ENCODE measurements at regions not wholly inside any gene's neighbourhood (a gene's known extent, or its start where the extent isn't known, plus 50 kb on each side); places are given as distances from the start of the nearest gene placed in this dataset.

GRCh38 chr12:13503094-13503835 is 306.7 kb downstream of the EMP1 start:
- DNase-seq (ENCODE audit: low spot score): no peak

DNA sequence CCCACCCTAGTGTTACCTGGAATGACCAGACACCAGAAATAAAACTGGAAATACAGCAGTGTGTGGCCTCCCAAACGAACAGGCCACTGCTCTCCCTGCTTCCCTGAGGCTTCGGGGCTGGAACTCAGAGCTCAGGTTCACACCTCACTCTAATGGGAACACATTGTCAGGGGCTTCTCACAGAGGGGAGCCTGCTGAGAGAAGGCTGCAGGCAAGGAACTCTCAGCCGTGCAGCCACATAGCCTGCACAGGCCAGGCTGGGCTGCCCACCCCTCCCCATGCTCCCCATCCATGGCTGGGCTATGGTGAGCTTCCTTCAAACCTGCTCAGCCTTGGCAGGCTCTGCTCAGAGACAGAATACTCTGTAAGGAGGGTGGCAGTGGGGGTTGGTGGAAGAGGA is 302.5 kb downstream of the EMP1 start:
- DNase-seq (ENCODE audit: low spot score): no peak

DNA sequence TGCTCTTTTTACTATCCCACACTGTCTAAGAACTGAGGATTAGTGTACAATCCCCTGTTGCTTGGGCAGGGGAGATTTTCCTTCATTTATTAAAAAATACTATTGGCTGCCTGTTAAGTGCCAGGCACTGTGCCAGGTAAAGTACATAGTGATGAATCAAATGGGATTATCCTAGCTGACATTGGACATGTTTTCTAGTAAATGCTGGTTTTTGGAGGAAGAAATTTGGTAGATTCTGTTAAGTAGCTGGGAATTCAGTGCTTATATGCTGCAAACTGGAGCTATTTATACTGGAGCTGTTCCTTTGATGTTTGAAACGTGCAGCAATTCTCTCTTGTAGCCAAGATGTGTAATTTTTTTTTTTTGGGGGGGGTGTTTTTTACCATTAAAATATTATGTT is 299.6 kb downstream of the EMP1 start:
- DNase-seq (ENCODE audit: low spot score): no peak

- no peak for DNase-seq (ENCODE audit: low spot score)
Measured at GRCh38 chr12:13489246-13489645, 292.7 kb downstream of the EMP1 start.

DNA sequence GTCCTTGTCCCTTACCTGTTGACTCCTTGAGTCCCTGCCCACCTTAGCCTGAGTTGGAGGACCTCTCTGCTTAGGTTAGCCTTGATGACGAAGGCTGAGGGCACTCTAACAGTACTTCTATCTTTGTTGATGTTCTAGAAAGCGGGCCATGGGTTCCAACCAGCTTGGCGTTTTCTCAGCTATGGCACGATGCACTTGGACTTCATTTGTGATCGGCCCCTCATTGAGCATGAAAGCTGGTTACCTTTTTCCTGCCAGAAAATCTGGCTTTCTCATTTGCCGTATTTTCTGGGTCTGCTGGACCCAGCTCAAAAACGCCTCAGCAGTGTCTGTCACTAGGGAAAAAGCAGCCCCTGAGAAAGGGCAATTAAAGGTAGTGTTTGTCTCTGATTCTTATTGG is 290.8 kb downstream of the EMP1 start:
- DNase-seq (ENCODE audit: low spot score): no peak

- DNase-seq (ENCODE audit: low spot score): no peak
Measured at GRCh38 chr12:13486794-13487193, 290.3 kb downstream of the EMP1 start.

DNA sequence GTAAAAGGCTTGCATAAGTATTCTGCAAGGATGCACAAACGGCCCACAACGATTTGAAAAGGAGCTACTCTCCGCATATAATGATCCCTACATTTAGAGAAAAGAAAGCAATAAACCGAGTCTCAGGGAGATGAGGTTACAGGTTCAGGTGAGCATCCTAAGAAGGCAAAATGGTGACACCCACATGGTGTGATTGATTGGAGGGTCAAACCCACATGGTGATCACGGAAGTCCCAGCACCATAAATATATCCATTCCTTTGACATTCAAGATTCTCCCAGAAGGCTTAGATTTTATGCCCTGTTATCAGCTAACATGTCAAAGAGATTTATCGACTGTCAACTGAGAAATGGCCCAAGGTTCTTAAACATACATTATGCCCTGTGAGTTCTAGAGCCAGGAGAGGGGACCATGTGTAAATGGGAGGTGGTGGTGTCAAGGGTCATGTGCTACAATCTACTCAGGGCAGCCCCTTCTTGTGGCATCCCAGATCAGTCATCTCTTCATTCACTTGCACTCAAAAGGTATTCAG is 282.2 kb downstream of the EMP1 start:
- DNase-seq (ENCODE audit: low spot score): no peak

DNA sequence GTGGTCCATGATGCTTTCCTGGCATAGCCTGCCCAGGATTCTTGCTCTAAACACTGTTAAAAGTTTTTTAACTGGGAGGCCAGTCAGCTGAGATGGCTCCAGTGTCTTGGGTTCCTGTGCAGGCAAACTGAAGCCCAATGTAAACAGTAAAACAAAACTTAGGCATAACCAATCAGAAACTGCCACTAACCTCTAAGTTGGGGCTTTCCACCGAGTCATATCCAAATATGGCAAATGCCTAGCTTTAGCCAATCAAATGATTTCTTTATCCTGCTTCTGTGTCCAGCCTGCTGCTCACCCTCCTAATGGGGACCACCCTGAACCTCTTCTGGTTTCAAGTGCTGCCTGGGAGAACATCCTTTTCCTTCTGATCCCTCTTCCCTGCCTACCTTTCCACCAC is 277.9 kb downstream of the EMP1 start:
- no peak for DNase-seq (ENCODE audit: low spot score)

DNA sequence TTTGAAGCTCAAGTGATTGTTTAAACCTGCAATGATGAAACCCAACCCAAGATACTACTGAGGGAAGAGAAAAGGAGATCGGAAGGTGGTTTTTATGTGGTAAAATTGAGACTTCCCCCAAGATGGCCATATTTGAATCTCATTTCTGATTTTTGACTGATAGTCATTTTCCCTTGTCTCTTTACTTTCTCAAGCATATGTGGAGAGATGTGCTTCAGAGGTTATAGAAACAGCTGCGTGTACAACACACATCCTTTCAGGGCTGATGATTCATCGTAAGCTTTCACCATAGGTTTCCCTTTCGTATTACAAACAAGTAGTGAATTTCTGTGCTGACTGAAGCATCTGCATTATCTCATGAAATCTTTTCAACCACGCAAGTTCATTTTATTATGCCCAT is 276.2 kb downstream of the EMP1 start:
- DNase-seq (ENCODE audit: low spot score): no peak

DNA sequence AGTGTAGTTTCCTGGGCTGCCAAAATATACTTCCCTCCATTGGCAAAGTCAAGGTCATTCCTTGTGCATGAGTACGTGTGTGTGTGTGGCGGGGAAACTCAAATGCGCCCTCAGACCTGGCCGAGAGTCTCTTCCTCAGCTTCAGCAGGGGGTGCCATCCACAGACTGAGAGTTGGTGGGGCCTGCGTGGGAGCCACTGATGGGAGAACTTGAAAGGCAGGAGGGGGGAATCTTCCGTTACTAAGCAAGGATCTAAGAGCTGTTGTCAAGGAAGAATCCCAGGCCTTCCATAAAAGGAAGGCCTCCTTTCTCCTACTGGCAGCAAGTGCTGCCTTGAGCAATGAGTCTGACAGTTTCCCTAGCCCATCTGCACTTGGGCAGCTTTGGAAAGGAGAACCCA is 274.9 kb downstream of the EMP1 start:
- DNase-seq (ENCODE audit: low spot score): no peak

GRCh38 chr12:13465635-13466034 is 269.1 kb downstream of the EMP1 start:
- DNase-seq (ENCODE audit: low spot score): no peak

- DNase-seq (ENCODE audit: low spot score): no peak
Measured at GRCh38 chr12:13463189-13463588, 266.7 kb downstream of the EMP1 start.

GRCh38 chr12:13462450-13462849 is 265.9 kb downstream of the EMP1 start:
- DNase-seq (ENCODE audit: low spot score): no peak

- DNase-seq (ENCODE audit: low spot score): no peak
Measured at GRCh38 chr12:13455778-13456144, 259.2 kb downstream of the EMP1 start.

DNA sequence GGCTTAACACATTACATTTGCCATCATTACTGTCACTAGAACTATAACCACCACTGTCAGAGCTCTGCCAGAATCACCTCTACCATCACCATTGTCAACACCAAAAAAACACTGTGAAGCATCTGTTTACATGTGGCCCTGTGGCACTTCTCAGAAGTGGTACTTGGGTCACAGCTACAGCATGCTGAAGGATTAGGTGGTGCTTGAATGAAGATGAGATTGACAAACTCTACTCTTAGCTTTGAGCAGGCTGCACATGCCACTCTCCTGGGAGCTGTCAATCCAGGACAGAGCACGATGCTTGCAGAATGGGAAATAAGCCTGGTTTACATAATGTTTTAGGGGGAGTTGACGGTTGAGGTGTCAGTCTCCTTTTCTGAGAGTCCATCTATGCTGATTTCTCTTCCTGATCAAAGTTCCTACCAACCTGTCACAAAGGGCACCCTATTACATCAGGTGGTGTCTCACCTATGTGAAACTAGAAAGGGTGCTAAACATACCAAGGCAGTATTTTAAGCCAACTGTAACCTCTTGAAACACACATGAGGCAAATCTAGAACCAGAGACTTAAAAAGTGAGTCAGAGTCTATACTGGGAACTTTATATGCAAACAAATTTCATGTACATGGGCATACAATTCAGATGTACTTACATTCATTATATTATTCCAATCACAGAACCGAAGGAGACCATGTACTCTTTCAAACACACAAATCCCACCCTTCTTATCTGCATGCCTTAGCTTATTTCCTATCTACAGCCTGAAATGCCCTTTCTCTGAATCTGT is 258.7 kb downstream of the EMP1 start:
- DNase-seq (ENCODE audit: low spot score): no peak

DNA sequence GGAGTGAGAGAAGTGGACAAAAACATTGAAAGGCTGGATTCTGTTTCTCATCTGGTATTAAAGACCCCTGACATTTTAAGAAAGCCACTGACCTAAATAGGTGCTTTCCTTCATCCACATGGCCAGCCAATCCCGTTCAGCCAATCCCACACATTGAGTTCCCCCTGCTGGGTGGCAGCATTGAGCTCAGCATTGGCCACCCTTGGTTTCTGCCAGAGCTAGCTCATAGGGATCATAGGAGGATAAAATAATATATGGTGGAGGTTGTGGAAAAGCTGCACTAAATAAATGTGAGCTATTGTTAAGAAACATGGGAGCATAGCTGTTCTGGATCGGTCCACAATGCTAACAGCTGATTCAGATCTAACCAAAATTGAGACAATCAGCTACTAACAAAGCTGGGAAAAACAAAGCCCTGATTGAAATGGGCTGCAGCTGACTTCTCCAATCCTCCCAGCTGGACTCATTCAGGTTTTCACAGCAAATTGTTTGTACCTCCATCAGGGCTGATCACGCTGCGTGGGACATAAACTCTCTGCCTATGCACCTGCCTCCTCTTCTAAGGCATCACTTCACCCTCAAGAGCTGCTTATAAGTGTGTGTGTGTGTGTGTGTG is 256.5 kb downstream of the EMP1 start:
- no peak for DNase-seq (ENCODE audit: low spot score)

DNA sequence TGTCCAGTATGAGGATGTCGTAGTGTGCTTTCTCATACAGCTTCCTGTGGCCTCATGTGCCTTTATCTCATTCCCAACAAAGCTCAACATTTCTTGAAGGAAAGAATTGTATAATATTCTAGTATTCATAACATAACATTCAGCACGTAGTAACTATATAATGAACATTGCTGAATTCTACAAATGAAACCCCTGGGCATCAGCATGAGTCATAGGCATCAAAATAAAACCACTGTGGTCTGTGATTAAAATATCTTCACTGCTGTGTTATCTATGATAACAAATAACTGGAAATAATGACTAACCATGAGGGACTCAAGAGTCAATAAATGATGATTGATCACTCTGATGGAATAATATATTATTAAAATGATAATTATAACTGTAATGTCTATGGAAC is 255.2 kb downstream of the EMP1 start:
- DNase-seq (ENCODE audit: low spot score): no peak

DNA sequence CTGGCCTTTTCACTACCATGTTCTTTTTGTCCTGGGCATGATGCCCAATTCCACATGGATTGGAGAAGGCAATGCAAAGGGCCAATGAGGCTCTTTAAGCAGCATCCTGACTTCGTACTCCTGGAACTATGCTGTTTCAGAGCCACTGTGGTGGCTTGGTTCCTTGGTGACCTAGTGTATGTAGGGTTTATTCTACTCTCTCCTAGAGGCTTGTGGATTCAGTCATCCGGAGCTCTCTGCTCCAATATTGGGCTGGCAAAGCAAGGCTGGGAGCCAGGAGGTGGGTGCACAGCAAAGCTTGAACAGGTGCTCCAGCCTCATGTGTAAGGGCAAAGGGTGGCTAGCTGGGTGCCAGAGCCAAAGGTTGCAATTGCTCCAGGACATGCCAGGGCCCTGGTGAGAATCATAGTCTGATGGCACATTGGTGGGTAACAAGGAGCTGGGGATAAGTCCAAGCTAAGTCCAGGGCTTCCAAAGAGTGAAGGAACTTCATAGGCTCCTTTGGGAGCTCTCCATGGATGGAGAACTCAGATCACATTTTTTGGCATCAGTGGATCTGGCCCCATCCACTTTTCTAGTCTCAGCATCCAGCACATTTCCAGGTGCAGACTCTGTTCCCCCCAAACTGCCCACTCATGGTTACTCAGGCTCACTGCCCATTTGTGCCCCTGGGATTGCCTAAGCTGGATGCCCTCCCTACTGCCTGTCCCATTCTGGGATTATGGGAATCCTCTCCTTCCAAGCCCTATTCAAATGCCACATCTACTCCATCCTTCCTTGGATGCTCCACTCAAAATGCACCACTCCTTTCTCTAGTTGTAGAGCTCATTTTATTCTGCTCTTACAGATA is 253.9 kb downstream of the EMP1 start:
- DNase-seq (ENCODE audit: low spot score): no peak

GRCh38 chr12:13444076-13444475 is 247.6 kb downstream of the EMP1 start:
- DNase-seq (ENCODE audit: low spot score): no peak

DNA sequence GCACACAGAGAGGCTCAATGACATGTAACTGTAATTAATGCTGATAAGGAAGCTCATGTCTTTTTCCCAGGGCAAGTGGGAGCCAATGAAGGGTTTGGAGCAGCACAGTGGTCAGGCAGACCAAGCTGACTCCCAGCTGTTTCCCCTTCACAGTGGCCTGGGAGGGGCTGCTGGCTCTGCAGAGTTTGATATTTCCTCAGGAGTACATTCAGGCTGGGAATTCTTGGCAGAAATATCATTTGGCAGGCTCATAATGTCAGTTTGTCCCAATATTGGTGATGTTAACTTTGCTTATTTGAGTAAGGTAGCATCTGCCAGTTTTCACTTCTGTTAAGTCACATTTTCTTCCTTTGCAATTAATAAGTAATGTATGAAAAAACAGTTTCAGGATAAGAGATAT is 247.0 kb downstream of the EMP1 start:
- DNase-seq (ENCODE audit: low spot score): no peak

DNA sequence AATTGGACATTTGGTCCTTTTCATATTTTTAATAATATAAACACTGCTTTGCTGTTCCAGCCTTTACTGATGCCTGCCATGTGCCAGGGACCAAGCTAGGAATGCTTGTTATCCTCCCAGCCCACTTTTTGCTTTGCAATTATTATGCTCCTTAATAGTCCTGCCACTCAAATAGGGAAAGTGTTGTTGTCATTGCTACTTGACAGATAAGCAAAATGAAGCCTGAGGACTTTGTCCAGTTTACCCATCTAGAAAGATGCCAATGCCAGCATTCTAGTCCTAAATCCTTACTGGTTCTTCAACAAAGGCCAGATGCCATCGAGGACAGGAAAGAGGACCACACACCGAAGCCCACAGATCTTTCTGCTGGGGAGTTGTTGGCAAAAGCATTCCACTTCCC is 246.5 kb downstream of the EMP1 start:
- no peak for DNase-seq (ENCODE audit: low spot score)

DNA sequence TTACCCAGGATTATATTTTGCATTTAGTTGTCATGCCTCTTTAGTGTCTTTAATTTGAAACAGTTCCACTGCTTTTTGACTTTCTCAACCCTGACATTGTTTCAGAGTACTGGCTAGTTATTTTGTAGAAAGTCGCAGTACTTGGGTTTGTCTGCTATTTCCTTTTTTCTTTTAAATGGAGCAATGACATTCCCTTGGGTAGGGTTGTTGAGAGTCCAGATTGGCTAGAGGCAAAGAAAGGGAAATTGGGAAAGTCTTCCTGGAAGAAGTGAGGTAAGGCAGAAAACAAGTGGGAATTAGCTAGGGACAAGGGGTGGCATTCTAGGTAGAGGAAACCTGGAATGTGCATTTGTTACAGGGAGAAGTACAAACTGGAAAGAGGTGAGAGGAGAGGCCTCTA is 245.9 kb downstream of the EMP1 start:
- DNase-seq (ENCODE audit: low spot score): no peak
